Glomerular endothelial cell (primary cell): ENCODE measurements at regions not wholly inside any gene's neighbourhood (a gene's known extent, or its start where the extent isn't known, plus 50 kb on each side); places are given as distances from the start of the nearest gene placed in this dataset.
"Not testable (repeated sequence)": the region's sequence is repeated elsewhere in the genome, so short reads cannot be mapped to it uniquely, and the experiment has no call there.

Source experiments
- DNase-seq: peaks from one replicate; pipeline ENCODE4 v3.0.0-alpha.2; 2011; ENCODE audit warnings: low read depth, low spot score; ENCODE audit errors: extremely low read depth

GRCh38 chr12:92406404-92407070 is 260.9 kb upstream of the BTG1 start:
- not testable (repeated sequence) for DNase-seq

- DNase-seq = not testable (repeated sequence)
These were observed 260.2 kb upstream of the BTG1 start for GRCh38 chr12:92405801-92406251.

DNA sequence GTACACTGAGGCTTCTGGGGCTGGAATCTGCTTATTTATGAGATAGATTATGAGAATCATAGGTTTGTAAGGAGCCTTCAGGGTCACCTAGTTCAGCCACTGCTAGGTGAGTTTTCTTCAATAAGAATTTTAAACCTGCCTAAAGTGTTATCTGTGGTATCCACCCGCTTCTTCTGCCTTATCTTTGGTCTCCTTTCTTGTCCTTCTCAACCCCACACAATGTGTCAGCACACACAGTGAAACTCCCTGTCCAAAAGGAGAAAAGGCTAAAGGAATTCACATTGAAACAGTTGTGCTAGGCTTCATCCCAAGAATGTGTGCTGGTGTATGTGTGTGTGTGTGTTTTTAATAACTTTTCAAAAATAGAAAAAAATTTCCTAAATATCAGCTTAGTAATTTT is 259.3 kb upstream of the BTG1 start:
- DNase-seq = no peak

DNA sequence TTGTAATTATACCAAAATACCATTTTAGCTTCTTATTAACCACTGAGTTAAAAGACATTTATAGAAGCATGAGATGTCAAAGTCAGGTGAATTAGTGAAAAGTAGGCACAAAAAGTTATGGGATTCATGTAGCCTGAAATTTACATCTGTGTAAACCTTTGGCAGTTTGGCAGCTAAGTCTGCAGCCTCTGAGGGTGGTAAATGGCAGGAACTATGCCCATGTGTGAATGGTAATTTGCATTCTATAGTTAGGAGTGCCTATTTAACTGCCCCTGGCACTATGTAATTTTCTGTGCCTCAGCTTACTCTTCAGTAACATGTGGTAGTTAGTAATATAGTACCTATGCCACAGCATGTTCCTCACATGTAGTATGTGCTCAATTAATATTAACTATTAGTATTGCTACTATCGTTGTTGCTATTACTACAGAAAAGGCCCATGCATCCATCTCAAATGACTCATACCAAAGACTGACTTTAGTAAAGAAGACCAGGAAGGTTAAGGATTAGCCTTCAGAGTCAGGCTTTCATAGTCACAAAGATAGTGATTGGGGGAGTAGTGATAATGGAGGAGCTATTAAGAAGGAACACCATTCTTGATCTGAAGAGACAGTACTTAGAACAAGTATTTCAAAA is 258.7 kb upstream of the BTG1 start:
- no peak for DNase-seq

DNA sequence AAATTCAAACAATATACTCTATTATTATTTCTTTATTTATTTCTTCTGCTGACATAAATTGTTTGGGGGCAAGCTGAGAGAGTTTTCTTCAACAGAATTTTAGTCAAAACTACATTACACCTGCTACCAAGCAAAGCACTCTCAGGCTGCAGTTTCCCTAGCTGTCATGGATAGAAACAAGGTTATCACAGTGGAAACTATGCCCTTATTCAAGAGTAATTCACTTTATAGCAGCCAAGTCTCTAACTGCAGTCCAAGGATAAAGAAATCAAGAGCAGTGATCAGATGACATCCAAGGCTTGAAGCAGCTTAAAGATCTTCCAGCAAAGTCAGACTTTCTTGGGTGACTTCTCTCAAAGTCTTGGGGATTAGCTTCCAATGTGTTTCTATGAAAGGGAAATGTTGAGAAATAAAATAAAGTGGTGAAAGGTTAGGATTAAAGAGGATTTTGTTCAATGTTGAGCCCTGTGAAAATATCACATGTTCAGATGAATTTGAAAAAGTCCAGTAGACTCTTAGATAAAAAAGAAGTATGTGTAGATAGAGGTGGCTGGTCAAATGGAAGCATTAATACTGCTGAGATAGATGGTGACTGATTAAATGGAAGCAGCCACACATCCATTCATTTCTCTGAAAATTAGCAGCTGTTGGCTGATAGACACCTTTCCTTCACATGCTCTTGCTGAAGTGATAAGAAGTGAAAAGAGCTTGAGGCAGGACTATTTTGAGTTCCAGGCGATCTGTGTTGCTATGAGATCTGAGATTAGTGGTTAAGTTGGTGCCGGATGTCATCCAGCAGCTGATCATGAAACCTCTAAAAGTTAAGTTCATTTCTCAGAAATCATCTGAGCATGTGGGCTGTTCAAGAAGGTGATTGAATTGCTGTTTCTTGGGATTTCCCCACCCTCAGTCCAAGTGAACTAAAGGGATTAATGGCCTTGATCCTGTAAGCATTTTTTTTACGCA is 257.8 kb upstream of the BTG1 start:
- no peak for DNase-seq

DNA sequence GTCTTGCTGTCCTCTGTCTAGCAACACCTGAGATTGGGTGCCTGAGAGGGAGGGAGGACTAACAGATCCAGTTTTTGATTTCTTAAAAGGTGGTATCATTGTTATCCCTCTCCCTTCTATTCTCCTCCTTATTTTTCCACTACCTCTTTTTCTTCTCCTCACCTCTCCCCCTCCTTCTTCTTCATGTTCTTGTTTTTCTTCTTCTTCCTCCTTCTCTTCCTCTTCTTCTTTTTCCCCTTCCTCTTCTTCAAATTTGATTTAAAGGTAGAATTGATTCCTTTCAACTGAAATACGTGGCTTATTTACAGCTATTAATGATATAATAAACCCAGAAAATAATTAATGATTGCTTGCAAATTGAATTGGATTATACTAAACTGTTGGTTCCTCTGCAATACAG is 256.8 kb upstream of the BTG1 start:
- no peak for DNase-seq

GRCh38 chr12:92400006-92400405 is 254.4 kb upstream of the BTG1 start:
- no peak for DNase-seq

DNA sequence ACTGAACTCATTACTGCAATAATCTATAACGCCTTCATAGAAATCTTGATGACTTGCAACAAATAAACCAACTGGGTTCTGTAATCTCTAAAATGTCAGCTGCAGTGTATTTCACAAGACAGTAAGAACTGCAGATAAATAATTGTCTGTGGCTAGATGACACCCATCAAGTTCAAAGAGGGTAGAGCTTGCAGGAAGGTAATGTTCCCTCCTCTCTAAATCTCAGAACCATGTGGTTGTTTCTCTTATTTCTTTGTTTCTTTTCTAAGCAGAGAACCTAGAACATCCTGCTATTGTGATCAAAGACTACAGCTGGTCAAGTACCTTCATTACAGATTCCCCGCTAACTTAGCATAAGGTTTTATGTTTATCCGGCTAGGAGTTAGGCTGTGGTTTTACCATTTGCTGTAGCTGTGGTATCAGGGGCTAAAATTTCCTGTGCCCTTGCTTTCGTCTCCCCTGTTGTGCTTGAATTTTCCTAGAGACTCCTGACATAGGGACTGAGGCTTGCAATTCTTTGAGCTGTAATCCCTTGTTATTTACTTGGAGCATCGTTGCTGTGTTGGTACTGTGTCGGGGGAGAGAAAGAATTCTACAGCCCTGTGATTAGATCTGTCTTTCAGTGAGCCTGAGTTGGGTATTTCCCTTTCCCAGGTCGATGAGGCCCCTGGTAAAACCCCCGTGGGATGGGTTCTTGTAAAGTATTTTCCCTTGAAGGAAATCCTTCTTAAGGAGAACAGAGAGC is 253.1 kb upstream of the BTG1 start:
- DNase-seq = no peak

DNA sequence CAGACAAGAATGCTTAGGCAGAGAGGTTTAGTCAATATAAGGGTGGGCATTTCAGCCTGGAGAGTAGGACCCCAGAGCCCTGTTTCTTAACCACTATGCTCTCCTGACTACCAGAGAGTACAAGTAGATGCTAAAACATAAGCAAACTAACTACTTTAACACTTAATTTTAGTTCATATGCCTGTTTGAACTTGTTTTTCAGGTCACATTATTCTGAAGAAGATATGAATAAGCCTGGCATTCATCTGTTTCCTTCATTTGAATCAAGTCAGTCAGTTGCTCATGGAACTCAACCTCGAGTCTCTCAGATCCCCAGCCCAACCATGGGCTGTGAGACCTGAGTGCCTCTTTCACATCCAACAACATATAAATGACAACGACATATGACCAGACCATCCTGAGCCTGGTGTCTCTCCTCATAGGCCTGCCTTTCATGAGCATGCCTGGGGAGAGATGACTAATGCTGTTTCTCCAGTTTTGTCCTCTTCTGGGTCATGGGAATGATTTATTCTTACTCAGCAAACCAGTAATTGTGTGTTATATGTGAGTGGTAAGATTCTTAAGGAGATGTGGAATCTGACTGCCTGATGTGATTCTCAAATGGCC is 251.1 kb upstream of the BTG1 start:
- no peak for DNase-seq

- DNase-seq = no peak
These were observed 249.7 kb upstream of the BTG1 start for GRCh38 chr12:92395322-92395721.

DNA sequence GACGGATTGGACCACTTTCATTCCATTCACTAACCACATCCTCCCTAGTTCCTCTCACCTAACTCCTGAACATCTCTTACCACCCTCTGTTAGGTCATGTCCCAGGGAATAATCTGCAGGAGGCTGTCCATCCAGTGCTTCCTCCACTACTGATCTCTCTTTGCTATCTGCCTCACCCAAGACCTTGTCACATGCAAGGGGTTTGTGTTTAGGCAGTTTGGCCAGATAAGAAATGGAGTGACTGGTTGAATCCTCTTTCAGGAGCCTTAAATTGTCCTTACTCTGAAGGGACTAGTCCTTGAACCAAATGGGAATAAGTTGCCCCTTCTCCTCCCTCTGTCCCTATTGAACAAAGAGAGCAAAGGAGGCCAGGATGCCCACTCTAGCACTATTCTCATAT is 249.2 kb upstream of the BTG1 start:
- DNase-seq = no peak

DNA sequence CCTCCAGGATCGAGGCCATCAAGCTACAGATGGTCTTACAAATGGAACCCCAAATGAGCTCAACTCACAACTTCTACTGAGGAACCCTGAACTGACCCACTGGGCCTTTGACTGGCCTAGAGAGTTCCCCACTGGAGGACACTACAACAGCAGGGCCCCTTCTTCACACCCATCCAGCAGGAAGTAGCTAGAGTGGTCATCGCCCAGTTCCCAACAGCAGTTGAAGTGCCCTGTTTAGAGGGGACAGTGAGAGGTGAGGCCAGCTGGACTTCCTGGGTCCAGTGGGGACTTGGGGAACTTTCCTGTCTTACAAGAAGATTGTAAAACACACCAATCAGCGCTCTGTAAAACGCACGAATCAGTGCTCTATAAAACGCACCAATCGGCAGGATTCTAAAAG is 247.9 kb upstream of the BTG1 start:
- DNase-seq = no peak

- not testable (repeated sequence) for DNase-seq
These were observed 246.1 kb upstream of the BTG1 start for GRCh38 chr12:92391726-92392125.

DNA sequence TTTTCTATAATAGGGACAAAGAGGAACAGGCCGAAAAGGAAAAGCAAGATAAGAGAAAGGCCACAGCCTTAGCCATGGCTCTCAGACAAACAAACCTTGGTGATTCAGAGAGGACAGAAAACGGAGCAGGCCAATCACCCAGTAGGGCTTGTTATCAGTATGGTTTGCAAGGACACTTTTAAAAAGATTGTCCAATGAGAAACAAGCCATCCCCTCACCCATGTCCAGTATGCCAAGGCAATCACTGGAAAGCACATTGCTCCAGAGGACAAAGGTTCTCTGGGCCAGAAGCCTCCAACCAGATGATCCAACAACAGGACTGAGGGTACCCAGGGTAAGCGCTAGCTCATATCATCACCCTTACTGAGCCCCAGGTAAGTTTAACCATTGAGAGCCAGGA is 243.8 kb upstream of the BTG1 start:
- no peak for DNase-seq

- DNase-seq = no peak
These were observed 239.7 kb upstream of the BTG1 start for GRCh38 chr12:92385296-92385695.

DNA sequence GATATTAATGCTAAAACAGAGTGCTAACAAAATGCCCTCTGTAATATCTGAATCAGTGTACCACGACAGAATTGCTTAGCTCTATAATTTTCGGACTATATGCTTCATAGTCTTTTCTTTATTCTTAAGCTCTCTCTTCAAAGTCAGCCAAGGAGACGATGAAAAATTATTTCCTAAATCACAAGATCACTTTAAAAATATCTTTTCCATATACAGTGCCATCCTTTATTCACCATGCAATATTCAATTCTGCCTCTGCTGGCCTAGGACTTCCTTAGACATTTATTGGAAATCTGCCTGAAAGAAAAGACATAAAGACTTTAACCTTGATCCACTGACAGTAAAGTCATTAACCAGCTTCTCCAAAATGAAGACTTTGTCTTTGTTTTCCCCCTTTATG is 238.9 kb upstream of the BTG1 start:
- no peak for DNase-seq

DNA sequence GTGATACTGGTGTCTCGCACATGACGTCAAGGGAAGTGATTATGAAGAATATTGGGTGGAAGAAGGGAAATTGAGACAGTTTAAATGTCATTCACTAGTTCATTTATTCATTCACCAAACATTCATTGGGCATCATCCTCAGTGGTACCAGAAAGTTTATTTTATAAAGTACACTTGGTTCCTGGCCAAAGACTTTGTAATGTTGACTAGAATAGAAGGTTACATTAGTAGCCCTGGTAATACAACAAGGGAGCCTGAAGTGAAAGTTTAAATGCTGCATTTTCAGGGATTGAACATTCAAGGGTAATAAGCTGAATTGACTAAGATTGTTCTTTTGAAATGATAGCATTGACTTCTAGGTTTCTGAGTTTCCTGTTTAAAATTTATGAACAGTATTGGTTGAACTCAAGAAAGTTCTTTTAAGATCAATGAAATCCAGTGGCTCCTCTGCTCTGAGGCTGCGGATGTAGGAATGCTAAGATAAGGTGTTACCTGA is 236.8 kb upstream of the BTG1 start:
- no peak for DNase-seq

DNA sequence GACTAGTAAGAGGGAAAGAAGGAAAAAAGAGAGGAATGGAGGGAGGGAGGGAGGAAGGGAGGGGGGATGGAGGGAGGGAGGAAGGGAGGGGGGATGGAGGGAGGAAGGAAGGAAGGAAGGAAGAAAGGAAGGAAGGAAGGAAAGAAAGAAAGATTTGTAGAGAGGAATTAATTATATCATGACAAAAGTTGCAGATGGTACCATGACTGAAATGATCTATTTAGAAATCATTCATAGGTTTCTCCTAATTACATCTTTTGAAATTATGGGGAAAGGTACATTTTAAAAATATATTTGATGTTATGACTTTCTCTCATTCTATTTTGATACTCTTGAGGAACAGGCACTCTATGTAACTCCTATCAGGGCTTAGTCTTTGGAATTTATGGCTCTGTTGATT is 236.2 kb upstream of the BTG1 start:
- no peak for DNase-seq

DNA sequence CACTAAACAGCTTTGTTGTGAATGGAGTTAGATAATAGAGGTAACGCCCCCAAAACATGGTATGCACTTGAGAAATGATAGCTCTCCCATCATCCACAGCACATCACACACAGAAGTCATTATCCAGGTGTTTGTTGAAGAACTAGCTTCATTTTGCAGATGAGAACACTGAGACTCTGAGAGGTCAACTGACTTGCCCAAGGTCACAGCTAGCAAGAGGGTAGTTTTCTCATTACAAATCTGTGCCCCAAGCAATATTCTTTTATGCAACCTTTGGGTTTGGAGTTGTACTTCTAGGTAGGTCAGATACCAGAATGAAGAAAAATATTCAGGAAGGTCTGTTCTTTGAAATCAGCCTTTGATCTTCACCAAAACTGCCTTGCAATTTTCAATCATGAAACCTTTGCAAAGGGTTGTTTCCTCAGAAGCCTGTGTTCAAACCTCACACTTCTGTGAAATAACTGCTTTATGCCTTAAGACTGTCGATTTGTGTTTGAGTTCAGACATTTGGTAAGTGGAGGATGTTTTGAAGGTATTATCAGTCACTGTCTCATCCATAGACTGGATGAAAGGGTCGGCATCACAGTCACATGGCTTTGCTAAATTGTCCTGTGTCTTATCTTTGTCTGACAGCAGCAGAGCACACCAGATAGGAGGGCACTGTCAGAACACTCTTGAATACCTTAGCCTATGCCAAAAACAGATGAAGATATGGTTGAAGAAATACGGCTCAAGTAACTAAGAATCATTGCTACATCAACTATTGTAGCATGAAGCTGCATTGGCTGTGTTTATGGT is 233.2 kb upstream of the BTG1 start:
- no peak for DNase-seq
